RWPE2 (cell line): ENCODE measurements at regions not wholly inside any gene's neighbourhood (a gene's known extent, or its start where the extent isn't known, plus 50 kb on each side); places are given as distances from the start of the nearest gene placed in this dataset.
A peak's percentile ranks its signal among the peaks of the same experiment; 100 is the strongest.

ENCODE experiments used
- ATAC-seq: fragments of 200-7000 bp; cut with Tn5 transposase; 3 replicates; pipeline ENCODE4 v1.9.1; 2021; ENCODE audit warnings: low read depth
- DNase-seq: peaks from one replicate; pipeline ENCODE4 v3.0.0-alpha.2; 2020; ENCODE audit warnings: low spot score
- H3K27ac ChIP-seq: fragments of 450-650 bp; 2 replicates; pipeline ENCODE4 v1.5.1; 2017; ENCODE audit warnings: mild to moderate bottlenecking; ENCODE audit not compliant: poor library complexity, severe bottlenecking
- H3K27me3 ChIP-seq: fragments of 250-450 bp; sonication (Bioruptor Pico); 2 replicates; pipeline ENCODE4 v1.5.1; 2021; ENCODE audit warnings: mild to moderate bottlenecking, moderate library complexity; ENCODE audit not compliant: insufficient read depth, poor library complexity, severe bottlenecking
- H3K36me3 ChIP-seq: fragments of 250-450 bp; sonication (Bioruptor Pico); 2 replicates; pipeline ENCODE4 v1.5.1; 2020; ENCODE audit warnings: low read depth, mild to moderate bottlenecking, moderate library complexity
- H3K4me1 ChIP-seq: fragments of 250-450 bp; sonication (Bioruptor Pico); 2 replicates; pipeline ENCODE4 v1.5.1; 2021; ENCODE audit warnings: mild to moderate bottlenecking, moderate library complexity; ENCODE audit not compliant: insufficient read depth, poor library complexity, severe bottlenecking
- H3K4me3 ChIP-seq: fragments of 250-450 bp; sonication (Bioruptor Pico); 2 replicates; pipeline ENCODE4 v1.5.1; 2021; ENCODE audit warnings: mild to moderate bottlenecking, moderate library complexity; ENCODE audit not compliant: severe bottlenecking
- H3K9me3 ChIP-seq: fragments of 250-450 bp; sonication (Bioruptor Pico); 2 replicates; pipeline ENCODE4 v1.5.1; 2021; ENCODE audit warnings: mild to moderate bottlenecking, moderate library complexity; ENCODE audit not compliant: severe bottlenecking
- CTCF ChIP-seq: fragments of 450-650 bp; IDR thresholded peaks from one replicate; pipeline ENCODE4 v1.5.1; 2017; ENCODE audit warnings: mild to moderate bottlenecking, moderate library complexity; ENCODE audit not compliant: poor library complexity, severe bottlenecking

- Histone ChIP-seq H3K4me1 (peaks cover 4% of the 10 kb centered on the region), H3K9me3 (no peaks in the 10 kb centered on the region), H3K36me3 (peaks cover 5% of the 10 kb centered on the region; the same call in 1 of the 2 replicates), H3K27me3 (no peaks in the 10 kb centered on the region), H3K4me3 (no peak overlapping the region), H3K27ac (no peak overlapping the region)
- ATAC-seq (peak; percentile 74), DNase-seq (no peak)
- TF ChIP-seq CTCF: no peak
These were observed 77.5 kb downstream of the UCHL1 start for GRCh38 chr4:41334182-41334581.

- peak; percentile 85 for ATAC-seq
These were observed 83.4 kb downstream of the UCHL1 start for GRCh38 chr4:41339812-41340809.

GRCh38 chr4:41346306-41347061 lies 89.8 kb downstream of the UCHL1 start:
- no peaks in the 10 kb centered on the region for H3K27me3 ChIP-seq
- H3K27ac ChIP-seq: peak overlapping the region; percentile 88
- DNase-seq (peak; percentile 66), ATAC-seq (peak; percentile 99)
- peaks cover 18% of the 10 kb centered on the region for H3K4me1 ChIP-seq
- H3K4me3 ChIP-seq: no peak overlapping the region
- H3K36me3 ChIP-seq: no peaks in the 10 kb centered on the region
- no peak for TF ChIP-seq CTCF
- no peaks in the 10 kb centered on the region for H3K9me3 ChIP-seq

More at GRCh38 chr4:41339812-41340809, 83.4 kb downstream of the UCHL1 start:
- TF ChIP-seq CTCF: peak; percentile 25
- H3K27me3 ChIP-seq: no peaks in the 10 kb centered on the region
- no peak overlapping the region for H3K27ac ChIP-seq
- peaks cover 4% of the 10 kb centered on the region for H3K4me1 ChIP-seq
- DNase-seq: no peak
- H3K4me3 ChIP-seq: no peak overlapping the region
- H3K36me3 ChIP-seq: no peaks in the 10 kb centered on the region
- H3K9me3 ChIP-seq: no peaks in the 10 kb centered on the region

GRCh38 chr4:41349021-41349420 lies 92.3 kb downstream of the UCHL1 start:
- DNase-seq (no peak), ATAC-seq (no peak)
- Histone ChIP-seq H3K4me3 (no peak overlapping the region), H3K27me3 (no peaks in the 10 kb centered on the region), H3K4me1 (peaks cover 18% of the 10 kb centered on the region), H3K9me3 (no peaks in the 10 kb centered on the region), H3K27ac (no peak overlapping the region), H3K36me3 (no peaks in the 10 kb centered on the region)
- TF ChIP-seq CTCF: no peak
